Fibroblast of skin of scalp (primary cell): ENCODE measurements at regions not wholly inside any gene's neighbourhood (a gene's known extent, or its start where the extent isn't known, plus 50 kb on each side); places are given as distances from the start of the nearest gene placed in this dataset.
"Not testable (repeated sequence)": the region's sequence is repeated elsewhere in the genome, so short reads cannot be mapped to it uniquely, and the experiment has no call there.

Experiments
- DNase-seq: peaks from one replicate; pipeline ENCODE4 v3.0.0-alpha.2; 2013

DNA sequence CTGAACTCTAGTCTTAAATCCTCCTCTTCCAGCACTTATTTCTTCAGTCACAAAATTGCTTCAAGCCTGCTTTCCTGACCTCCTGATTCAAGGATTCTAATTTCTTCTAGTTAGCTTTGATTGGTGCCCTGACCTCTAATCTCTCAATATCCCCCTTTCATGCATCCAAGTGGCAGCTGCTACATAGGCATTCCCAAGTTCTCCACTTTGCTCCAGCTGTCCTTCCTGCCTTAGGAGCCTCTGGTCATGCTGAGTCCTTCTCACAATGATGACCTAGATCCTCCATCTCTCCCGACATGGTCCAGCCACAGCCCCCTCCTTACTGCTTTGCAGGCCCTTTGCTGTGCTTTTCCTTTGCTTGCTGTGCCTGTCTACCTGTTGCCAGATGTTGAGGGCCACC is 347.8 kb upstream of the C2CD4B start:
- DNase-seq: no peak

DNA sequence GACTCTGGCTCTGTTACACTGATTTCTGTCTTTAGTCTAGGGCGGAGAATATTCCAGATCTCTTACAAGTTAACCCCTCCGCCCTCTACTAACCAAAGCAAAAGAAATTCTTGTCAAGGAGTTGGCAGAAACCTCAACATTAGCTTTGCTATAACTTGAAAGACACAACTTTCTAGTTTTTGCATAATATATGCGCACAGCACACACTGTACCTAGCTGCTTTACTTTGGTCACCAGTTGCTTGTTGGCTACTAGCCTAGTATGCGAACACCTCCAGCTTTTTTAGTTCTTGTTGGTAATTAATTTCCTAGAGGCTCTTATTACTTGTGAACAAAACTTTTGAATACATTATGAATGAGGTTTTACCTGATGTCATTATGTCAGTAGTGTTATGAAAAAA is 348.8 kb upstream of the C2CD4B start:
- no peak for DNase-seq

DNA sequence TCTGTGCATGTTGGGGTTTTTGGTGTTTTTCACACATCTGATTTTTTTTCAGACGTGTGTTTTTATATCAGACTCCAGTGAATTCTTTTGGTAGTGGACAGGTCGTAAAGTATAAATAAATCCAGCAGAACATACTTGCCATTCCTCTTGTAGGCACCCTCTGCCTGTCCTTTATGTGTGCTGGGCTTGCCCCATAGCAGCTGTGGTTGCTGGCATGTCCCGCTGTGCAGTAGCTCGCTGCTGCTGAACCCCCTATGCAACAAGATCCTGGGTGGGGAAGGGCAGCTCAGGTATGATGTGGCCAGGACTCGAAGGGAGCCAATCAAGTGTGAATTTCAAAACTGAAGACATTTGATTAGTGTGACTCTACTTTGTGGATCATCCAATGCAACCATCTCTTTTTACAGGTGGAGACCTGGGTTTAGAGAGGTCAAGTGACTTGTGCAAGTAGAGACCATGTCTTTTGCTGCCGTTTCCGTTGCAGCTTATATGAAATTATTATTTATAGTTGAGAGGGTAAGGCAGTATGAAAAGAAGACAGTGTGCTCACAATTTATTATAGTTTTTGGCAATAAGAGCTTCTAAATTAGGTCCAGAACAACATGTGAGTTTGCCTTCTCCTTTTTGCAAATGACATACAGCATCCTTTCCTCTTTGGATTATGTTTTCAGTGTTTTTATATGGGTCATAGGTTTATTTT is 350.8 kb upstream of the C2CD4B start:
- DNase-seq: no peak

DNA sequence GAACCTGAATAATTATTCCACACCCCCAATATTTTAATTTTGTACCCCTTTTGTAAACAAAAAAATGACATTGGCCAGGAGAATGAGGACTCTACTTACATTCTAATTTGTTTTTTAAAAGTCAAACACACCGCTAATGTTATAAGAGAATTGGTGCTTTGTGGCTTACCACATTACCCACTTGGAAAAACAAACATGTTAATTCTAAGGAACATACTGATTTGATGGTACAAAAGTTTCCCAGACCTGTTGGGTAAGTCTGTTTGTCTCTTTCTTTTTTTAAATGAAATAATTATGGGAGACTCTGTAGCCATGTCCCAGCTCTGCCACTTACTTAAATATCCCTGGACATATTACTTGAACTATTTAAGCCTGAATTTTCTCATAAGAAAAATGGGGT is 352.5 kb upstream of the C2CD4B start:
- no peak for DNase-seq

DNA sequence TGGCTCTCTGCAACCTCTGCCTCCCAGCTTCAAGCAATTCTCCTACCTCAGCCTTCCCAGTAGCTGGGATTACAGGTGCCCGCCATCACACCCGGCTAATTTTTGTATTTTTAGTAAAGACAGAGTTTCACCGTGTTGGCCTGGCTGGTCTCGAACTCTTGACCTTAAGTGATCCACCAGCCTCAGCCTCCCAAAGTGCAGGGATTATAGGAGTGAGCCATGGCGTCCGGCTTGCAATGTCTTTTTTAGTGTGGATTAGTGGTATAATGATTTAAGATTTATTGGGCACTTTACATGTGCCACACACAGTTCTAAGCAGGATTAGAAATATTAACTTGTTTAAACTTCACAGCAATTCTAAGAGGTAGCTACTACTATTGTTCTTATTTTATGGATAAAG is 353.6 kb upstream of the C2CD4B start:
- DNase-seq: not testable (repeated sequence)

DNA sequence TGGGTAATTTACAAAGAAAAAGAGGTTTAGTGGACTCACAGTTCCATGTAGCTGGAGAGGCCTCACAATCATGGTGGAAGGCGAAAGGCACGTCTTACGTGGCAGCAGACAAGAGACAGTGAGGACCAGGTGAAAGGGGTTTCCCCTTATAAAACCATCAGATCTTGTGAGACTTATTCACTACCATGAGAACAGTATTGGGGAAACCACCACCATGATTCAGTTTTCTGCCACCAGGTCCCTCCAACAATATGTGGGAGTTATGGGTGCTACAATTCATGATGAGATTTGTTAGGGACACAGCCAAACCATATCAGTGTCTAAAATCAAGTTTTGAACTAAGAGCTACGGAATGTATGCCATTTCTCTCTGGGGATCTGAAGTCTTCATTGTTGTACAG is 354.8 kb upstream of the C2CD4B start:
- DNase-seq: no peak

DNA sequence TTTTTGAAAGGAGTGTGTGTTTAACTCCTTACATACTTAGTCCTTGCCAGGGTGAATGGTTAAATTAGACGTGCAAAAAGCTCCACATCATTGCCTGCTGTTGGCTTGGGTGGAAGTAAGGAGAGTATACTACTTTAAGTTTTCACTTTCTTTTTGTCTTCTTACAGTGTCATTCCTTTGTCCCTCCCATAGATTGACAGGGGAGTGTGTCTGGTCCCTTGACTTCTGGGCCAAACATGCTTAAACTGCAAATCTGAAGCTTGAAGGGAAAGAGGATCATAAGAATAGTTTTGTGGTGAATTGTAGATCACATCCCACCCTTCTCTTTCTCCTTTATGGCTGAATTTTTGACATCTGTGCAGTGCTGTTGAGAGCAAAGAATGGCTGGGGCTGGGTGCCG is 355.8 kb upstream of the C2CD4B start:
- DNase-seq: no peak

DNA sequence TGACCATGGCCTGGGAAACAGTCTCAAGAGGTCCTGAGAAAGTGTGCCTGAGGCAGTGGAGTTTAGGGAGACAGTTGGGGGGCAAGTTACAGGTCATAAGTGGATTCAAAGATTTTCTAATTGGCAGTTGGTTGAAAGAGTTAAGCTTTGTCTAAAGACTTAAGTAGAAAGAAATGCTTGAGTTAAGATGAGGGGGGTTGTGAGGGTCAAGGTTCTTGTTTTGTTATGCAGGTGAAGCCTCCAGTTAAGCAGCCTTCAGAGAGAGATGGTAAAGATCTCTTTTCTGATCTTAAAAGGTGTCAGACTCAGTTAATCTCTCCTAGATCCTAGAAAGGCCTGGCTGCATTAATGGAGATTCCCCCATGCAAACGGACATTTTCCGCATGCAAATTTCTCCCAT is 356.3 kb upstream of the C2CD4B start:
- no peak for DNase-seq

DNA sequence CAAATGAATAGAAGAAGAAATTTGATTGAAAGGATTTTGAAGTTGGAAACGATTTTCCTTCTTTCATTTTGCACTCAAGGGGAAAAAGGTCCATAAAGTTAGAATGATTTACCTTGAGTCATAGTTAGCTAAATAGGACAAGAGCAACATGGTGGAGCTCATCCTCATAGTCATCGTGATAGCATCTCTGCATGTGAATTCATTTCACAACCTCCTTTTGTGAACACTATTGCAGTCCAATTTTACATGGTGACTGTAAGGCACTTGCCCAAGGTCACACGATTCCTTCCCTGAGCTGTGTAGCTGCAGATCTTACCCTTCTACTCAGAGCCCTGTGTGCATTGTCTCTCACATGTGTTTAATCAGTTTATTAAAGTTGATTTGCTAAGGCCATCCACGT is 359.8 kb upstream of the C2CD4B start:
- no peak for DNase-seq

DNA sequence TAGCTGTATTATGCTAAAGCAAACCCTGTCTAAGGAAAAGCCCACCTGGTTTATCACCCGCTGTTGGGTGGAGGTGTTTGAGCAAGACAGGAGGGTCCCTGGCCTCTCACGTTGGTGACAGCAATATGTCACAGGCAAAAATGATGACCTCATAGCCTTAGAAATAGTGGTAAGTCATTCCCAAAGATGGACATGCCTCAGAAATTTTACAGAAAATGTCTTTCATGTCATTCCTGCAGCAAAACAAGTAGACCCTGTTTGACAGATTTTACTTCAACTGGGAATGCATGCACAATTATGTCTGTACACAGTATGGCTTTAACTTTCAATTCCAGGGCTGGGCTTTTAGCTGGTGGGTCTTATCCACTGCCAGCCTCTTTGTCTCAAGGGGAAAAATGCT is 362.3 kb upstream of the C2CD4B start:
- no peak for DNase-seq

DNA sequence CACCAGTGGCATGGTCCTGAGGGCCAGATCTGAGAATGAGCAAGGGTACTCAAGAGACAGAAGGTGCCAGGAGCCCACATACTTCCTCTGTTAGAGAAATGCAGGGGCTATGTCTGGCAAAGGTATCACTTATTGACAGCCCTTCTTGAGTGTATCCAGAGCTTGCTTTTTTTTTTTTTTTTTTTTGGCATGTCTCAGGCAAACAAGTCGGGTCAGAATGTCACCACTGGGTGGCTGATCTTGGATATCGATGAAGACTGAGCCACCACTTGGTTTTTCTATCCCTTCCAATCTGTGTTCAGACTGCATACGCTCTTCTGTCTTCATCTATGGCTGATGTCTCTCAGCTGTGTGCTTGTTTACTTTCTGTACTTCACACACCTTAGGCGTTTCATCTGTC is 363.4 kb upstream of the C2CD4B start:
- no peak for DNase-seq

DNA sequence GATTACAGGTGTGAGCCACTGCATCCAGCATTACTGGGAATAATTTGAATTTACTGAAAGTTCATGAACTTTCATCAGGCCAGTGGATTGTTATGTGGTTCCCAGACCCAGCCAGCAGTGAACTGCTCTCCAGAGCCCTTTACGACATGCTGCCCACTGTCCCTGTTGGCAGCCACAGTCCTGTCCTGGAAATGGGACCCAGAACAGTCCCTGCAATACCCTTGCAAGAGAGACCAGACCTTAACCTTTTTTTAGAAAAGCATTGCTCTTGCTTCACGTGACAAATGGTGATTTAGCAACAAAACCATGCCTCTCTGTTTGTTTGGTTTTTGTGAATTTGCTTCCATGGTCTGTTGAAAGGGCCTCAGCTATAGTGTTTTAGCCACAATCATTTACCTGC is 367.3 kb upstream of the C2CD4B start:
- no peak for DNase-seq

DNA sequence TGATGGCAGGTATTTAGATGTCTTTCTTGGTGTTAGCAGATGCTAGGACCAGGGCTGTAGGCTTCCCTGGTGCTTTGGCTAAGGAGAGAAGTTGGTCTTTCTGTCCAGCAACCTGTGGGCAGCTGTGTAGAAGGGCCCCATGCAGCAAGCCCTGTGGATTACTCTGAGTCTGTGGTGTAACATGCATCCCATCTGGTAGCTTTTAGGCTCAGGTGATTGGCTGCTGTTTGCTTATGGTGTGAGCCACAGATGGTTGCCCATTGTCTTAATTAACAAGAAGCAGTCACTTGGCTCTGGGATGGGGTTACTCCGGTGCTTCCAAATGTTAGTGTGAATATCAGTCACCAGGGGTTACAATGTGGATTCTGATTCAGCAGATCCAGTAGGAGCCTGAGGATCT is 368.6 kb upstream of the C2CD4B start:
- no peak for DNase-seq

DNA sequence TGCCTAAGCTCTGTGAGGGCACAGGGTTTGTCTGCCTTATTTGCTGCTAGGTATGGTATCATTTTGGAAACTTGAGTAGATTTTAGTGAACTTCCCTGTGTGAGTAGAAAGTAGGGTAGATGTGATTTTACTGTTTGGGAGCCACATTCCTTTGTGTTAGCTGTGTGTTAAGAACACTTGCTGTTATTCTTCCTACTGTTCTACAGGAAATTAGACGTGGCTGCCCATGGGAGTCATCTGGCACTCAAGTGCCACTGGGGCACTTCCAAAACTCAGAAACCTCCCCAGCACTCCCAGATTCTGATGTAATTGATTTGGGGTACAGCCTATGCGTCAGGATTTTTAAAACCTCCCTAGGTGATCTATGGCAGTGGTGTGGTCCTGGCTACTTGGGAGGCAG is 369.9 kb upstream of the C2CD4B start:
- peak; percentile 14 for DNase-seq

DNA sequence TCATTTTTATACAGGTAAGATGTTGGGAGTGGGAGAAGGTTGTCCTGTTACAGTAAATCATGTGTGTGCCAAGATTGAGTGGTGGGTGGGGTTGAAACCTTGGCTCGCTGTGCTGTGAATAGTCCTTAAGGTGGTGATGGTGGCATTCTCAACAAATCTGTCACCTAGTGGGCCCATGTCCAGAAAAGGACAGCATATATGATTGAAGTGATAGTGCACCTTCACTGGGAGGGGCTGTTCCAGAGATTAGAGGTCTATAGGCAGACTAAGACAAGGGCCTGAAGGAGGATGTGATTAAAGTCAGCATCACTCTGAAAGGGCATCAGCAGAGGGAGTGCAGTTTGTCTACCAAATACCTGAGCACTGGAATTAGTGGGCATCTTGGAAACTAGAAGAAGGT is 374.2 kb upstream of the C2CD4B start:
- no peak for DNase-seq

DNA sequence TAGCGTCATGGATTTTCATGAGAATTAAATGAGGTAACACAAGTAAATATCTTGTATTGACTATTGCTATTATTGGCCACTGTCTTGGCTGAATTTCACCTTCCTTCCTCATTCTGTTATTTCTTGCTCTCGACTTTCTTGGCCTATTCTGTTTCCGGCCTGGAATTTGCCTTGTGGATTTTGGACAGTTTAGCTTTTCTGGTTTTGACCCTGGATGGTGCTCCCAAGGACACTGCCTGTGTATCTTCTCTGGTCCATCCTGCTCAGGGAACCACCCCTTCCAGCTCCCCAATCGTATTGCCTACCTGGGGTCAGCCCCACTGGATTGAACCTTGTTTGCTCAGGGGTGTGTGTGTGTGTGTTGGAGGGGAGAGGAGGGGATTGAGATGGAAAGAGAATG is 376.2 kb upstream of the C2CD4B start:
- no peak for DNase-seq

DNA sequence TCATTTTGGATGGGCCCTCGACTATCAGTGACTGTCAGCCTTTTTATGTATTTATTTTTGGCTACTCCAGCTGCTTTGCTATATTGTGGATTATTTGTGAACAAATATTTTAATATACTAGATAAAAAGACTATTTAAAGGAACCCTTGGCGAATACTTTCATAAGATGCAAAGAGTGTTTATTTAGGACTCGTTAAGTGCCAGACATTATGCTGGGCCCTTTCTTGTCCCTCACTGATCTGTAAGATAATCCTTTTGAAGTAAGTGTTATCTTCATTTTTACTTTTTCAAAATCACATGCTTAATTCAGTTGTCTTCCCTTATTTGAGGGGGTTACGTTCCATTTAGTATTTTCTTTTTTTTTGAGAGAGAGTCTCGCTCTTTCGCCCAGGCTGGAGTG is 376.8 kb upstream of the C2CD4B start:
- no peak for DNase-seq

DNA sequence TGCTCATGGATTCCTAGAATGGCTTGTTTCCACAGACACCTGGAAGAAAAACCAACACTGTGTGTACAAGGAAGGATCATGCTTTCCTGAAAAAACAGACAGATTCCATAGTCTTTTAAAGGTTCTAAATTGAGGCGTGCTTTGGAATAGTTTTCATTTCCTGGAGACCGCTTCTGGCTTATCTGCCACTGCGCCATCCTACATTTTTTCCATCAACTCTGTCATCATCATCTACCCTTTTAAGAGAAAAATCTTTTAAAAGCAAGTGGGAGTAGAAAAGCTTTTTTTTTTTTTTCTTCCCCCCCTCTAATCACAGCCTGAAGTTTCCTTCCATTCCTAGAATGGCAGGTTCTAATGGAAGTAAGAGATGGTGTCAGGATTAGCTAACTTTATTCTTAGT is 379.4 kb upstream of the C2CD4B start:
- no peak for DNase-seq

DNA sequence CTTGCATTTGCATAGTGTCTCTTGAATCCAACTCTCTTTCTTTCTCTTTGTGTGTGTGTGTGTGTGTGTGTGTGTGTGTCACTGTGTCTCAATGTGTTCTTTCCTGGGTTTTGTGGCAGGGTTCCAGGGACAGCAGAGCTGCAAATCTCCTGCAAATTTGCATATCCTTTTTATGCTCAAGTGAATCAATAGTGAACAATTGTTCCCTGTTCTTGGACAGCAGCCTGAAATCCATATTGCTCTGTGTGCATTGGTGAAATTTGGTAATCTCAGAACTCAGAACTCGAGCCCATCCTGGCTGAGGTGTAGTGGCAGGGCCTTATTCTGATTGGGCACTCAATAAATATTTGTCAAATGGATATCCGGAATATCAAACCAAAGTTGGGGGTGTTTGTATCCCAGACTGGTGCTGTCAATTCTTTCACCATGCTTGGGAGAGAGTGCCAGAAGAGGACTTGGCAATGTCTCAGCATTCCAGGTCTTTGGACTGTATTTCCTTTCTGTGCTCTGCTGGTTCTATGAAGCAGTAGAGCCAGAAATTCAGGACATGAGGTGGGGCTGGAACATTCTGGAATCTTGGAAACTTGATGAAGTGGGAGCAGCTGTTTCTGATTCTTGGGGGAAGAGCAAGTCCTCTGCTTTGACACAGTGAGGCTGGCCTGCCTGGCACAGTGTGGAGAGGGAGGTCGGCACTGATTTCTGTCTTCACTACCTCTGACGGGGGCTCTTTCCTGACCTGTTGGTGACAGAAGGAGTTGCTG is 380.6 kb upstream of the C2CD4B start:
- peak; percentile 76 for DNase-seq

DNA sequence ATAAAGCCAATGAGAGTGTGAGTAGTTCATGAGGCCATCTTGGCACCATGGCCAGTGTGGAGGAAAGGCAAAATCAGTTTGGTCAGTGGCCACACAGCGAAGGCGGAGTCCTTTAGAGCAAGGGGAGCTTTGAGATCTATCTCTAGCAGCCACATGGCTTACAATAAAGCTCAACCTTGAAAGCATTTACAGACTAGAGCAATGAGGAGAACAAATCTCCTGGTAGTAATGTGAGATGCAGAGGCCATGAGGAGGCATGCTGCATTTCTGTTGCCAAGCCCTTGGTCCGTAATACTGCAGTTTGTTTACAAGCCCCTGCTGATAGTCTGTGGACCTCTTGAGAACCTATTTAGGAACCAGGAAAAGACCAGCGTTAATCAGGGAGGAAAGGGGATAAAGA is 381.5 kb upstream of the C2CD4B start:
- DNase-seq: no peak

DNA sequence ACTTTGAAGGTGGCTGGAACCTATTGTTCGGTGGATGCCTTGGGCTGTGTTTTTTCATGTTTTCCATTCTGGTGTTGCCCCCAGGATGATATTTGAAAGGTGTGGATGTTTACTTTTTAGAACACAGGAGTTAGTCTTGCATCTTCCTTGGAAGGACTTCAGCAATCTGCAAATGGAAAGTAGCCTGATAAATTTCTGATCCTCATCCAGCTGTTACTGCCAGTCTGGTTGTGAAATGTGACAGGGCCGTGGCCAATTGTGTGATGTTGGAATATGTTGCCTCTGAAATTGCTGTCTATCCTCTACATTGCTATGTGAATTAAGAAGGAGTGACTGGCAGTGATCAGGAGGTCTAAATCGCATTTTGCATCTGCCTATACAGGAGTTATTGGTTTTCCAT is 382.5 kb upstream of the C2CD4B start:
- no peak for DNase-seq

DNA sequence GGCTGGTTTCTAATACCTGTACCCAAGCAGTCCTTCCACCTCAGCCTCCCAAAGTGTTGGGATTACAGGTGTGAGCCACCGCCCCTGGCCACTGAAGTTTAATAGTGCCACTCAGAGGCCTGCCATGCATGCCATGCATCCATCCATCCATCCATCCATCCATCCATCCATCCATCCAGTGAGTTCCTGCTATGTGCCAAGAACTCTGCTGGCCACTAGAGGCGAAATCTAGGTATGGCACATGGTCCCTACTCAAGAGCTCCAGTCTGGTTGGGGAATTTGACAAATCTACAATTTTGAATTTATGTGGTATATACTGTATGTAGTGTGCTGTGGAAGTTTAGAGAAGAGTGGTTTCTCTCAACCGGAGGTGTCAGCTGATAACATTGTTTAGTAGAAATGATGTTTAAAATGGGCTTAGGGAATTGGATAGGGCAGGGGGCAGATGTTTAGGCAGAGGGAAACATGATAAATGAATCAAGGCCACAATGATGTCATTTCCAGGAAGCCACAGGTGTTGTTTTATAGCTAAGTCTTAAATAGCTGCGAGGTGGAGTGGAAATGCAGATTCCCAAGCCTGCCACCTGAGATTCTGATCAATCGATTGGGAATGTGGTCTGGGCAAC is 384.4 kb upstream of the C2CD4B start:
- peak; percentile 43 for DNase-seq

DNA sequence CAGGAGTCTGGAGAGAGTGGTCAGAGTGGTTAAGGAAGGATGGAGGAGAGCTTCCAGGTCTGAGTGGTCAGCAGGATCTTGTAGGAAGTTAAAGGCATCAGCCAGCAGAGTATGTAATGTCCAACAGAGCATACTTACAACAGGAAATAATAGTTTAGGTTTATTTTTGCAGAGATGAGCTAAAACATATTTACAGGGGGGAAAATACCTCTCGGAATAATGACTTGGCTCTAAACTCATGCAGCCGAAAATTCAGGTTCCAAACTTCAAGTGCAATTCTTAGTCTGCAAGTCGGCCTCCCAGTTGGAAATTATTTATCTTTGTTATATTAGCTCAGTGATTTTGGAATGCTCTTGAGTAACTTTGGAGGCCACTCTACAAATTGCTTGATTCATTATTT is 385.0 kb upstream of the C2CD4B start:
- no peak for DNase-seq

DNA sequence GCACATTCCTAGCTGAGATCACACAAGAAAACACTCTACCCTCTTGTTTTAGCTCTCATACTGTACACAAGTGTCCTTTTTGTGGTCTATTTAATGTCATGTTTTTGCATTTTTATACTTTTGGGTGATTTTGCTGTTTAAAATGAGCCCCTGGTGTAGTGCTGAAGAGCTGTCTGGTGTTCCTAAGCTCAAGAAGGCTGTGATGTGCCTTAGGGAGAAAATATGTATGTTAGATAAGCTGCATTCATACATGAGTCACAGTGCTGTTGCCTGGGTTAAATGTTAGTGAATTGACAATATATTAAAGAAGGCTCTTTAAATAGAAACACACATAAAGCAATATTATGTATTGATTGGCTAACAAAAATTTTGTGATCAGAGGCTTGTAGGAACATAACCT is 387.4 kb upstream of the C2CD4B start:
- no peak for DNase-seq
